Islet of Langerhans (tissue), 1 donor: ENCODE measurements at regions not wholly inside any gene's neighbourhood (a gene's known extent, or its start where the extent isn't known, plus 50 kb on each side); places are given as distances from the start of the nearest gene placed in this dataset.
"Not testable (repeated sequence)": the region's sequence is repeated elsewhere in the genome, so short reads cannot be mapped to it uniquely, and the experiment has no call there.

Experiments used
- FAIRE-seq: peaks from one replicate; lab custom pipeline; 2011; peaks lifted over from hg19 to GRCh38; lab: Jason Lieb, UNC

GRCh38 chr3:5694266-5694665, 506.8 kb downstream of the EDEM1 start:
- no peak for FAIRE-seq

GRCh38 chr3:5698851-5699250, 511.3 kb downstream of the EDEM1 start:
- FAIRE-seq: no peak

- FAIRE-seq: no peak
These were observed 511.8 kb downstream of the EDEM1 start for GRCh38 chr3:5699313-5699712.

GRCh38 chr3:5699811-5700210, 512.3 kb downstream of the EDEM1 start:
- FAIRE-seq: no peak

- not testable (repeated sequence) for FAIRE-seq
These were observed 513.5 kb downstream of the EDEM1 start for GRCh38 chr3:5701005-5701404.

- FAIRE-seq: no peak
These were observed 520.3 kb downstream of the EDEM1 start for GRCh38 chr3:5707794-5708193.

GRCh38 chr3:5709714-5710113, 522.2 kb downstream of the EDEM1 start:
- no peak for FAIRE-seq

GRCh38 chr3:5710718-5711117, 523.2 kb downstream of the EDEM1 start:
- FAIRE-seq: no peak

- no peak for FAIRE-seq
These were observed 529.7 kb downstream of the EDEM1 start for GRCh38 chr3:5717254-5717653.

GRCh38 chr3:5719668-5720067, 532.2 kb downstream of the EDEM1 start:
- not testable (repeated sequence) for FAIRE-seq

- no peak for FAIRE-seq
These were observed 538.3 kb downstream of the EDEM1 start for GRCh38 chr3:5725801-5726200.

- FAIRE-seq: no peak
These were observed 539.1 kb downstream of the EDEM1 start for GRCh38 chr3:5726621-5727020.

GRCh38 chr3:5727743-5728484, 540.4 kb downstream of the EDEM1 start:
- no peak for FAIRE-seq

GRCh38 chr3:5729852-5730251, 542.3 kb downstream of the EDEM1 start:
- FAIRE-seq: no peak

GRCh38 chr3:5731100-5731499, 543.6 kb downstream of the EDEM1 start:
- no peak for FAIRE-seq

GRCh38 chr3:5732081-5732480, 544.6 kb downstream of the EDEM1 start:
- FAIRE-seq: no peak

GRCh38 chr3:5733995-5734394, 546.5 kb downstream of the EDEM1 start:
- FAIRE-seq: no peak

- FAIRE-seq: no peak
These were observed 548.4 kb downstream of the EDEM1 start for GRCh38 chr3:5735896-5736295.

- no peak for FAIRE-seq
These were observed 551.9 kb downstream of the EDEM1 start for GRCh38 chr3:5739299-5739935.

- FAIRE-seq: no peak
These were observed 552.4 kb downstream of the EDEM1 start for GRCh38 chr3:5739949-5740348.

- FAIRE-seq: no peak
These were observed 553.5 kb downstream of the EDEM1 start for GRCh38 chr3:5741017-5741416.

GRCh38 chr3:5750091-5750490, 562.6 kb downstream of the EDEM1 start:
- no peak for FAIRE-seq

- no peak for FAIRE-seq
These were observed 563.5 kb downstream of the EDEM1 start for GRCh38 chr3:5750874-5751640.
